Mammary epithelial cell (primary cell): ENCODE measurements at regions not wholly inside any gene's neighbourhood (a gene's known extent, or its start where the extent isn't known, plus 50 kb on each side); places are given as distances from the start of the nearest gene placed in this dataset.

Experiments used
- EZH2 ChIP-seq: IDR thresholded peaks from 2 replicates; pipeline ENCODE4 v1.6.1; 2012; ENCODE audit warnings: low read length, inconsistent platforms, borderline replicate concordance
- TF ChIP-seq, protein P1 (sequence below), 2 donors: IDR thresholded peaks in 1 of 2; conservative IDR thresholded peaks in 1 of 2; 2 replicates each; pipeline ENCODE4 v1.5.1; 2011 to 2012; ENCODE audit warnings: inconsistent platforms in 2 of 2, low read length in 2 of 2, mild to moderate bottlenecking in 2 of 2, control low read depth in 1 of 2, low read depth in 1 of 2; ENCODE audit not compliant: insufficient read depth in 1 of 2; ENCODE audit errors: extremely low read depth in 1 of 2

- TF ChIP-seq, protein P1, sequence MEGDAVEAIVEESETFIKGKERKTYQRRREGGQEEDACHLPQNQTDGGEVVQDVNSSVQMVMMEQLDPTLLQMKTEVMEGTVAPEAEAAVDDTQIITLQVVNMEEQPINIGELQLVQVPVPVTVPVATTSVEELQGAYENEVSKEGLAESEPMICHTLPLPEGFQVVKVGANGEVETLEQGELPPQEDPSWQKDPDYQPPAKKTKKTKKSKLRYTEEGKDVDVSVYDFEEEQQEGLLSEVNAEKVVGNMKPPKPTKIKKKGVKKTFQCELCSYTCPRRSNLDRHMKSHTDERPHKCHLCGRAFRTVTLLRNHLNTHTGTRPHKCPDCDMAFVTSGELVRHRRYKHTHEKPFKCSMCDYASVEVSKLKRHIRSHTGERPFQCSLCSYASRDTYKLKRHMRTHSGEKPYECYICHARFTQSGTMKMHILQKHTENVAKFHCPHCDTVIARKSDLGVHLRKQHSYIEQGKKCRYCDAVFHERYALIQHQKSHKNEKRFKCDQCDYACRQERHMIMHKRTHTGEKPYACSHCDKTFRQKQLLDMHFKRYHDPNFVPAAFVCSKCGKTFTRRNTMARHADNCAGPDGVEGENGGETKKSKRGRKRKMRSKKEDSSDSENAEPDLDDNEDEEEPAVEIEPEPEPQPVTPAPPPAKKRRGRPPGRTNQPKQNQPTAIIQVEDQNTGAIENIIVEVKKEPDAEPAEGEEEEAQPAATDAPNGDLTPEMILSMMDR (conservative IDR thresholded peaks at IDR 0.05 in 1 of 2, IDR thresholded peaks at IDR 0.05 in 1 of 2; ENCODE audit: extremely low read depth in 1 of 2, insufficient read depth in 1 of 2, low read depth in 1 of 2, low read length in 2 of 2), result no peak
- no peak for TF ChIP-seq EZH2
These were observed 1460.5 kb downstream of the TBC1D22A start for GRCh38 chr22:48222742-48223487.
